G401.6 (cell line): ENCODE measurements at regions not wholly inside any gene's neighbourhood (a gene's known extent, or its start where the extent isn't known, plus 50 kb on each side); places are given as distances from the start of the nearest gene placed in this dataset.

Experiments used
- FAIRE-seq: peaks from 2 replicates; lab custom pipeline; 2012; peaks lifted over from hg19 to GRCh38; lab: Jason Lieb, UNC

DNA sequence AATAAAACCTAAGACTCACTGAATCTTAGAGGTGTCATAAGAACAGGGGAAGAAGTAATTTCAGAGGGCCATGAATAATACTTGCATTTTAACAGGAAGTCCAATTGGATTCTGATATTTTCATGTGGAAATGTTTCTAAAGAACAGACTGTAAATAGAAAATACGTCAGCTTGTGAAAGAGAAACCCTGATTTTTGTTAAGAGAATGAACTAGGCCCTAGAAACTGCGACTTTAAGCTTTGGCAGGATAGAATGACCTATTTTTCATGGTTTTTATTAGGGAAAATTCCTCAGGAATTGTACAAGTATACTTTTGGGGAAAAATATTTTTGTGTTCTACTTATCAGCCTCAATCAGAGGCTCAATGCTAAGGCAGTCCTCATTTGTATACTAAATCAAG, 215.5 kb upstream of the ACTBL2 start:
- no peak for FAIRE-seq

GRCh38 chr5:57696825-57697570, 214.4 kb upstream of the ACTBL2 start:
- no peak for FAIRE-seq

DNA sequence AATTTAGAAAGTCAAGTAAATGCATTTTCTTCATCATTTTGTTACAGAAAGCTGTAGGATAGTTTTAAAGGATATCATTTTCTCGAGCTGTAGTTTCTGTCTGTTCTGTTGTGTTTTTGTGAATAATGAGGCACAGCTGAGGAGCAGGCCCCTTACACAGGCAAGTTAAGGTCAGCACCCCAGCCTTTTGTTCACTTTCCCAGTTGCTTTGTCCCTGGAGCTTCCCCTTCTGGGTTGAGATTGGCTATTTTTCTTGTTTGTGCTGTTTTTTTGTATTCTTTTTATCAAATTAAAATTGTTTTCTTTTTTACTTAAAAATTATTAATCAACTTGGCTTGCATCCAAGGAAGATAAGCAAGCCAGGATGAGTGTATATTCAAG, 213.8 kb upstream of the ACTBL2 start:
- FAIRE-seq, result no peak

DNA sequence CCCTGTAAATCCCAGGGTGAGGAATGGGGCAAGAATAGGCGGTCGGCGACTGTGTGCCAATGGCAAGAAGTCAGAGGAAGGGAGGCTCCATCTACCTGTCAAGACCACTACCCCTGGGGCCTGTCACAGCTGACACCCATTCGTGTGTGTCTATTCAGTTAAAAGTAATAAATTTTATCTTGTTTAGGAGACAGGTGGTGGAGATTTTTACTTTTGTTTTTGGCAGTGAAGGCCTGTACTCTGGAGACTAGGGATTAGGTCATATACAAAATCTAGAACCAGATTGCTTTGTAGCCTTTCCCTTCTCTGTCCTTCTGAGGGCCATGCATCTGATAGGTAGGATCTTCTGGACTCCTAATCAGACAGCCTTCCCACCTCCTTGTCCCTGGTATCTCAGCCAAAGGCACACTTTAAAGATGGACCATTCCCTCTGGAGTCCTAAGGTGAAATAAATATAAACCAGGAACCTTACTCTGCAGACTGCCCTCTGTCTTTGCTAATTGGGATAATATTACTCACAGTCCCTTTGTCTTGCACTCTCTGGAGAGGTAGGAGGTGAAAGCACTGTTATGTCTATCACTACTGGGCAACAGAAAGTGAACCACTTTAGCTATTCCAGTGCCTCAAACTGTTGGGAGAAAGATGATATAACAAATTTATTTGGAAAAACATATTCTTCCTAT, 213.2 kb upstream of the ACTBL2 start:
- FAIRE-seq, result no peak

DNA sequence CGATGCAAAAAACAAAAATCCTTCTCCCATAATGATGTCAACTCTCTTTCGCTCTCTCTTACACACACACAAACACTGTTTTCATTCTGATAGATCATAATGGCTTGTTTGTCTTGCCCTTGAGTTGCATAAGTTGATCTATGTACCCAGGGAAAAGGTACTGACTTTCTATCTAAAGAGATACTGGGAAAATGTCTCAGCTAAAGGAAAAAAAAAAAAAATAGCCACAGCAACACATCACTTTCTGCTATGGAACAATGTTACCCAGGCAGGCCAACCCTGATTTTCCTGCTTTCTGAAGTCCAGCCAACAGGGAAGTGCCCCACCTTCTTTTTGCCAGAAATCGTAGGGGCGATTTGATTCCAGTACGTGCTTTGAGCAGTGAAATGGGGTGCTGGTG, 212.6 kb upstream of the ACTBL2 start:
- no peak for FAIRE-seq

- FAIRE-seq, result no peak
Observed at GRCh38 chr5:57693488-57694305, 211.1 kb upstream of the ACTBL2 start.

DNA sequence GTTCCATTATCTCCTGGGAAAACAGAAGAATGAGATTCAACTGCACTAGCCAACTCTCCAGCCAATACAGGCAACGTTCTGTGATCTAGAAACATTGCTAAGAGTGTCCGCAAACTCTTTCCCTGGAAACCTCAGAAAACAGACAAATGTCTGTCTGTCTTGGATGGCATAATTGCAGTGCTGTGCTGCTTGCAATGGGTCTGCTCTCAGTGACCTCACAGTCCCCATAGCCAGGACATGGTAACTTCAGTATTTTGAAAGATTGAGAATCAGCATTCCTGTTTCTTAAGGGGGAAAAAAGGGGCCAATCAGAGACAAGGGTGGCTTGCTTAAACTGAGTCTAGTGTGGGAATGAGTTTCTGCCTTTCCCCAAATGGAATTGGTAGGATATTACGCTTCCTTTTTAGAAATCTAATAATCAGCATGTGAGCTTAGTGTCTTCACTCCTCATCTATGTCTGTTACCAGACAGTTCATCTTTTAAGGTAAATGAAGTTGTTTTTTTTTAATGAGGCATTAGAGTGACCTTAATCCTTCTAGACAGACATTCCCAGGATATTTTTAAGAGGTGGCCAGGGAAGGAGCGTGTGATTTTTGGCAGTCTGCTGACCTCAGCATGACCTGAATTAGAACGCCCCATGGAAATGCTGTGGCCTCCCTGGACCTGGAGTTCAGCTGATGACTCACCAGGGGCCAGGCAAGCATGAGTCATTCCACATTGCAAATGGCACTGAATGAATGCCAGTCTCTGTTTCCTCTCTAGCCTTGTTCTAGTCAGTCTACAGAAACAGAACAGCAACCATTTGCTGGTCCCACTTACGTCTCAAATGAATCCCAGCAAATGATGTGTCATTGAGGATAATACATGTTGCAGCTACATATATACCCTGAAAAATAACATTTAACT, 210.2 kb upstream of the ACTBL2 start:
- FAIRE-seq, result no peak

DNA sequence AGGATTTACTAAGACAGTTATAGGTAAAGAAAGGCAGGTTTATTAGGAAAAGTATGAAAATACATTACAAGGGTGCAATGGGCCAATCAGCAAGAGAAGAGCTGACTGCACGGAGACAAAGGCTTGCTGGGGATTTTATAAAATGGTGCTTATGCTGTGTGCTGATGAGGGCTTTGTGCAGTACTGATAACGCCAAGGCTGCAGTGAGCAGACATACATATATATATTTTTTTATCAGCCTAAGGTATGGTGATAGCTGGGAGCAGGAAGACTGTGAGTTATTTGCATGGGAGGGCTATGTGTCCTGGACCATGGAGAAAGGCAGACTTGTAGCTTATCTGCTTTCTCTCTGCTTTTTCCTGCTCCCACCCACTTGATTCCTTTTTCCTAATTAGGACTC, 208.1 kb upstream of the ACTBL2 start:
- no peak for FAIRE-seq

GRCh38 chr5:57687596-57687995, 205.0 kb upstream of the ACTBL2 start:
- no peak for FAIRE-seq

DNA sequence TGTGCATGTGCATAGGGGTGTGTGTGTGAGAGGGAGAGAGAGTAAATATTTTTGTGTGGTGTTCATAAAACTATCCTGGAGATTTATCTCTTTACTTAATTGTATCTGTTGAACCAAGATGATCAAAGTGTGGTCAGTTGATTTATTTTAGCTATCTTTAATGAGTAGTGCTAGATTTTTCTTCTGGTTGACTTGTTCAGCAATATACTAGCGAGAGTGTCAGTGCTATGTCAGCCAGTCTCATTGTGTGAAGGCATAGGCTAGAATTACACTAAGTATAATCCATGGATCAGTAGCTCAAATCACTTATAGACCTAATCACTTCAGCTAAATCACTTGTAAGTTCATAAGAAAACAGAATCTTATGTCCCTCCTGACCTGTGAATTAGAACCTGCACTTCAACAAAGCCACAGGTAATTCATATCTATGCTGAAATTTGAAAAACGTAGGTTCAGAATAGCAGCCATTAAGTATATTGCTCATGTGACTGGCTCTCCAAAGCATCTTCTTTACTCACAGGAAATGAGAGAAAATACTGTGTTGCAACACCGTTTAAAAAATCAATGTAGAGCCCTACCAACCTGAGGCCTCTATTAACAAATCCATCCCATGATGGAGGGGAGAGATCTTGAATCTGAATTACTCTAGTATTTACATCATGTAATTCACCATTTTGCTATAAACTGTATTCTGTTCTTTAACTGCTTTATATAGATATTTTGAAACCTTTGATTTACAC, 203.1 kb upstream of the ACTBL2 start:
- FAIRE-seq, result no peak

- no peak for FAIRE-seq
Observed at GRCh38 chr5:57684299-57684702, 201.7 kb upstream of the ACTBL2 start.

DNA sequence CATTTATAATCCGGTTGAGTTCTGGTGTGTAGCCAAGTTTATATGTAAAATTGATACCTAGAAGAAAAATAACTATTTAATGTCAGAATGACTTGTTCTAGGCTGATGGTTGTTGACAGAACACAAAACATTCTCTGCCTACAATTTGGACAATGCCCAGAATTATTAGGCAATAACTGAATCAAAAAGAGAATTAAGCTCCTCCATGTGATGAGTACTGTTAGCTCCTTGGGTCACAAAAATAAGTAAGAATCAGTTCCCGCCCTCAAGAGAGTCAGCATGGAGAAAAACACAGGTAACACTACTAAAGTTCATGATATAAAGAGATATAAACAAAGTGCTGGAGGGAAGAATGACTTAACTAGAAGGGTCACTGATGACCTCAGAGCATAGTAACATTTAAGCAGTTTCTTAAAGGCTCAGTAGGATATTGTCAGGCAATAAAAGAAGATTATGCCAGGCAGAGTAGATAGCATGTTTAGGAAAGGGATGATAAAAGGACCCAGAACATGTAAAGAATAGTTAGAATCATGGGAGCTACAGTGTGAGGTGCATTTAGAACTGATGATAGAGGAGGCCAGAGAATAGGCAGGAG, 200.5 kb upstream of the ACTBL2 start:
- FAIRE-seq, result no peak

DNA sequence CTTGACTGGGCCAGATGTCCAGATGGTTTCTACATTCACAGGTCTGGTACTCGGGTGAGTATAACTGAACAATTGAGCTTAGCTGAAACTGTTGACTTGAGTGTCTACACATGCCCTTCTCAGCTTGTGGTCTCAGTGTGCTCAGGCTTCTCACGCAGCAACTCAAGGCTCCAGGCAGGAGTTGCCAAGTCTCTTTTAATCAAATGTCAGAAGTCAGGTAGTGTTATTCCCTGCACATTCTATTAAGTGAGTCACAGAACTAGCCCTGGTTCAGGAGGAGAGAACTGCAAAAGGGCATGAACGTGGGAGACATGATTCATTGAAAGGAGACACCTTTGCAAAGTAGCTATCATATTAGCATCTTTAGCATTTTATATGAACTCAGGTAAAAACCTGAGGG, 199.3 kb upstream of the ACTBL2 start:
- FAIRE-seq, result no peak

DNA sequence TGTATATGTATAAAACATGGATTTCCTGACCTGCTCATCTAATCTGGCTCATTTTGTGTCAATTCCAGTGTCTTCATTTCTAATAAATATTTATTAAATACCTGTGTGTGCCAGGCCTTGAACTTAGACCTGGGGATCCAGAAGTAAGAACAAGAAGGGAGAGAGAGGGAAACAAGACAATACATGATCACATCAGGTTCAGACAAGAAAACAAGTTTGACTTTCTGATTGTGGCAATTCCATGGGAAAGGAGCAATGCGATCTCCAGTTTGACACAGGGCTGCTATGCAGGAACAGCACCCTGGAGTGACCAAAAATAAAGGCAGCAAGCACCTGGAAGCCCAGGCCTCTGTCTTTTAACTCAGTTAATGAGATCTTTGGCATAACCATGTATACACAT, 198.1 kb upstream of the ACTBL2 start:
- FAIRE-seq, result no peak

DNA sequence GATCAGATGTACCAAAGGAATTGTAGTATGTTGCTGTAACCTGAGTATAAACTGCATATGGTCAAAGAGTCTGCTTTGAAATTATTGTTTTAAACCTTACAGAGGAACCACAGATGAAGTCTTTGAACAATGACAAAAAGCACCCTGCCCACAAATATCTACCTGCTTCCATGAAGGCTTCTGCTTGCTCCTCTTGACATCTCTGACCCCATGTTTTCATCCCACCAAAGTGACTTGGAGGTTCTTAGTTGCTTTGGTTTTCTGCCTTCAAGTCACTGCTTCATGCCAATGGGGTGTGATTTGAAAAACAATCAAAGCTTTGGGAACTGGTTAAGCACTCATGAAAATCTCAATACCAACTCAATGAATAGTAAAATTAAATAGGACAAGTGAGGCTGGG, 194.6 kb upstream of the ACTBL2 start:
- FAIRE-seq, result no peak

GRCh38 chr5:57676222-57677098, 193.8 kb upstream of the ACTBL2 start:
- FAIRE-seq, result no peak

- no peak for FAIRE-seq
Observed at GRCh38 chr5:57675236-57675635, 192.6 kb upstream of the ACTBL2 start.

GRCh38 chr5:57671371-57671770, 188.8 kb upstream of the ACTBL2 start:
- FAIRE-seq, result no peak

GRCh38 chr5:57666582-57666981, 184.0 kb upstream of the ACTBL2 start:
- FAIRE-seq, result no peak
